ENCODE measurements at regions not wholly inside any gene's neighbourhood (a gene's known extent, or its start where the extent isn't known, plus 50 kb on each side); places are given as distances from the start of the nearest gene placed in this dataset.

- TF ChIP-seq EP300 (IDR thresholded peaks at IDR 0.05) (no peak), POLR2AphosphoS5 (IDR thresholded peaks at IDR 0.05) (no peak)
Measured at GRCh38 chr11:25218036-25218435, 721.2 kb downstream of the LUZP2 start.
